Breast epithelium (tissue), 3 donors: ENCODE measurements at regions not wholly inside any gene's neighbourhood (a gene's known extent, or its start where the extent isn't known, plus 50 kb on each side); places are given as distances from the start of the nearest gene placed in this dataset.

Experiments used
- POLR2A ChIP-seq: fragments of 450-650 bp; IDR thresholded peaks from one replicate; pipeline ENCODE4 v1.6.1; 2016; ENCODE audit warnings: antibody characterized with exemption, mild to moderate bottlenecking, moderate library complexity
- TF ChIP-seq, protein P1 (sequence below), 3 donors: fragments of 450-650 bp; IDR thresholded peaks; one replicate each; pipeline ENCODE4 v1.5.1; 2016 to 2017; ENCODE audit warnings: antibody characterized with exemption in 3 of 3, mild to moderate bottlenecking in 3 of 3, moderate library complexity in 3 of 3

DNA sequence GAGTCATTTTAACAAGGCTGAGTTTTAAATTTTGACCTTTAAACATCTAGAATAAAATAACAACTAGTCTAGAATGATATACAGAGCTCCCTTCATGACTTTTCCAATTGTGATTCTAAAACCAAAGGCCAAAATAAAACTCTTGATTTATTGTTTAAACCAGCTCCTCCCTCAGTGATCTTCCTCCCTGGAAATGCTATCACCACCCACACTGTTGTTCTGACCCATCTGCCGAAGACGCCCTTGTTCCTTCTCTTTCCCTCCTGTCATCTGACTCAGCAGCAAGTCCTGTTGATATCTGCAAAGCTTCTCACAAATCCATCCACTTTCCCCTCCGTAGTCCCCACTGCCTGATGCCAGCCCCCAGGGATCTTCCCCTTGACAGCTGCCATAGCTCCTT lies 231.6 kb upstream of the DYNLRB2 start:
- TF ChIP-seq, protein P1, sequence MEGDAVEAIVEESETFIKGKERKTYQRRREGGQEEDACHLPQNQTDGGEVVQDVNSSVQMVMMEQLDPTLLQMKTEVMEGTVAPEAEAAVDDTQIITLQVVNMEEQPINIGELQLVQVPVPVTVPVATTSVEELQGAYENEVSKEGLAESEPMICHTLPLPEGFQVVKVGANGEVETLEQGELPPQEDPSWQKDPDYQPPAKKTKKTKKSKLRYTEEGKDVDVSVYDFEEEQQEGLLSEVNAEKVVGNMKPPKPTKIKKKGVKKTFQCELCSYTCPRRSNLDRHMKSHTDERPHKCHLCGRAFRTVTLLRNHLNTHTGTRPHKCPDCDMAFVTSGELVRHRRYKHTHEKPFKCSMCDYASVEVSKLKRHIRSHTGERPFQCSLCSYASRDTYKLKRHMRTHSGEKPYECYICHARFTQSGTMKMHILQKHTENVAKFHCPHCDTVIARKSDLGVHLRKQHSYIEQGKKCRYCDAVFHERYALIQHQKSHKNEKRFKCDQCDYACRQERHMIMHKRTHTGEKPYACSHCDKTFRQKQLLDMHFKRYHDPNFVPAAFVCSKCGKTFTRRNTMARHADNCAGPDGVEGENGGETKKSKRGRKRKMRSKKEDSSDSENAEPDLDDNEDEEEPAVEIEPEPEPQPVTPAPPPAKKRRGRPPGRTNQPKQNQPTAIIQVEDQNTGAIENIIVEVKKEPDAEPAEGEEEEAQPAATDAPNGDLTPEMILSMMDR (IDR thresholded peaks at IDR 0.05), result no peak
- TF ChIP-seq POLR2A, result no peak
